ENCODE measurements at regions not wholly inside any gene's neighbourhood (a gene's known extent, or its start where the extent isn't known, plus 50 kb on each side); places are given as distances from the start of the nearest gene placed in this dataset.
A peak's percentile ranks its signal among the peaks of the same experiment; 100 is the strongest.

DNA sequence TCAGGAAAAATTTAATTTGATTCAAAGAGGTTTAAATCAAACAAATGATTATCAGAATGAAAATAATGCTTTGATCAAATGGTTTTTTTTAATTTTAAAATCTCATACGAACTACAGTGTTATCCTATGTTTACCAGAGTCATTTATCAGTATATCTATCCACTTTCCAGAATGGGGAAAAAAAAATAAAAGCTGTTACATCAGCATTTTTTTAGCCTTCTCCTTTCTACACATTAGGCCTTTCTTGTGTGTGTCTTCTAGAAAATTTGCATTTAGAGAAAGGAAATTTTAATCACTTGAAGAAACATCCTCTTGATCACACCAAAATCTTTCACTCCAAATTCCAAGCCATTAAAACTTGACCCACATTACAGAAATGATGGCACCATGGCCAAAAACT is 608.9 kb upstream of the ID2 start:
- Histone ChIP-seq H3K36me3 (no peaks in the 10 kb centered on the region), H3K9ac (no peak overlapping the region), H3K27me3 (no peaks in the 10 kb centered on the region), H3K9me3 (replicated peaks in 1 of 11) (peaks cover 6 to 14% (median 9%) of the 10 kb centered on the region in 11 experiments; a peak in 18 of 22 replicates), H3K4me3 (no peak overlapping the region), H3K4me1 (no peaks in the 10 kb centered on the region), H3K27ac (no peak overlapping the region), H3K4me2 (no peak overlapping the region), H4K20me1 (no peaks in the 10 kb centered on the region)
- TF ChIP-seq Cebpa-rat (IDR thresholded peaks at IDR 0.05) = no peak

DNA sequence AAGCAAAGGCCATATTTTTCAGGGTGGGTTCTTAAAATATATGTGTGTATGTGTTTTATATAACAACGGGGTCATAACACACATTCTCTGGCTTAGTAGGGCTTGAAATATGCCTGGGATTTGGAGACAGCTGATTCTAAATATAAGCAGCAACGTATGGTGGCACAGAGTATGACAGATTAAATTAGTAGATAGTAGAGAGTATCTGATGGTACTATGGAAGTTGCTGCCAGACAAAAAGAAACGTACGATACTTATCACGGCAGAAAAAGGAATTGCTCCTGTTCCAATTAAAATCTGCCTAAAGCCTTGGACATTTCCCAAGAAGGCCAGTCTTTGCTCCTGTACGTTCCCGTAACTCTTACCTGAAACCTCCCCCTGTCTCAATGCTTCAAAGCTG is 607.9 kb upstream of the ID2 start:
- no peak for TF ChIP-seq Cebpa-rat (IDR thresholded peaks at IDR 0.05)
- H3K36me3 ChIP-seq = no peaks in the 10 kb centered on the region
- no peak overlapping the region for H3K27ac ChIP-seq
- no peaks in the 10 kb centered on the region for H3K4me1 ChIP-seq
- no peak overlapping the region for H3K9ac ChIP-seq
- H3K9me3 ChIP-seq (replicated peaks in 1 of 11) = peaks cover 6 to 16% (median 9%) of the 10 kb centered on the region in 11 experiments; a peak in 18 of 22 replicates
- no peaks in the 10 kb centered on the region for H3K27me3 ChIP-seq
- no peaks in the 10 kb centered on the region for H4K20me1 ChIP-seq
- no peak overlapping the region for H3K4me3 ChIP-seq
- H3K4me2 ChIP-seq = no peak overlapping the region

DNA sequence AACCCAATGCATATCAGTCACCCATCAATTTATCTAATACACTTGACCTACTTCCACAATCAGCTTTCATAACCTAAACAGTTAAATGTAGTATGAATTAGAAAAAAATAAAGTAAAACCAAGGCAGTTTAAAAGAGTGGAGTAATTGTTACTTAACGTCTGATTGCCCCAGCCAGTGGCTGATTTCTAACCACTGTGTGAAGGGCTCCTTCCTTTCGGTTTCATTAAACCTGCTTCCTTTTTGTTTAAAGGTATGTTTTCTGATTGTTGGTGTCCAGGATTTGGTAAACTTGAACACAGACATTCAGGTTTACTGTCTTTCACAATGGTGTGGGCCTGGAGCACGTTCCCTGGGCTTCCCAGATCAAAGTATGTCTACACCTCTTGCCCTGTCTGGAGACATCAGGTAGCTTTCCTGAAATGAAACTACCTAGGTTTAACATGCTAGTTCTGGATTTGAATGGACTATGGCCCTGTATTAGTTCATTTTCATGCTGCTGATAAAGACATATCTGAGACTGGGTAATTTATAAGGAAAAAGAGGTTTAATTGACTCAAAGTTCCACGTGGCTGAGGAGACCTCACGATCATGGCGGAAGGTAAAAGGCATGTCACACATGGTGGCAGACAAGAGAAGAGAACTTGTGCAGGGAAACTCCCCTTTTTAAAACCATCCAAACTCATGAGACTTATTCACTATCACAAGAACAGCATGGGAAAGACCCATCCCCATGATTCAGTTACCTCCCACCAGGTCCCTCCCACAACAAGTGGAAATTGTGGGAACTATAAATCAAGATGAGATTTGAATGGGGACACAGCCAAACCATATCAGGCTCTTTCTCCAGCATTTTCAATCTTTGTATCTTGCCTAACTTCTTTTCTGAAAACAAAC is 605.2 kb upstream of the ID2 start:
- Histone ChIP-seq H3K9me3 (replicated peaks in 1 of 11) (peaks cover 6 to 16% (median 9%) of the 10 kb centered on the region in 11 experiments; a peak in 18 of 22 replicates), H3K4me2 (no peak overlapping the region), H3K27ac (no peak overlapping the region), H3K27me3 (no peaks in the 10 kb centered on the region), H3K36me3 (no peaks in the 10 kb centered on the region), H3K4me1 (no peaks in the 10 kb centered on the region), H3K9ac (no peak overlapping the region), H3K4me3 (no peak overlapping the region), H4K20me1 (no peaks in the 10 kb centered on the region)
- TF ChIP-seq Cebpa-rat (IDR thresholded peaks at IDR 0.05) = no peak

DNA sequence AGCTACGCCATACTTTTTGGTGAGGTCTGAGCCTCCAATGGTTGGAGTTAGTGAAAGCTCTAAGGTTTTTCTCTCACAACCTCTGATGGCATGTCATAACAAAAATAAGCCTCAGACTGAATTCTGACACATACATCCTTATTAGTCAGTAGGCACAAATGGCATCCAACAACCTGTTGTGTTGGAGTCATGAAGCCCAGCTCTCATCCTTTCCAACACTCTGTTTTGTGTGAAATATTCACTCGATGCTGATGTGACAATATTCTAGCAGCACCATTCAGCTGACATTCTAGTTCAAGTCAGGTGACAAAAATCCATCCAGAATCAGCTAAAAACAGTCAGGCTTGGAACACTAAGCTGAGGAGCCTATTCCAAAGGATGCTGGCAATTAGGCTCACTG is 603.2 kb upstream of the ID2 start:
- no peaks in the 10 kb centered on the region for H3K4me1 ChIP-seq
- peaks cover 6 to 16% (median 9%) of the 10 kb centered on the region in 11 experiments; a peak in 18 of 22 replicates for H3K9me3 ChIP-seq (replicated peaks in 1 of 11)
- no peak for TF ChIP-seq Cebpa-rat (IDR thresholded peaks at IDR 0.05)
- H3K9ac ChIP-seq = no peak overlapping the region
- H3K4me3 ChIP-seq = no peak overlapping the region
- H3K27me3 ChIP-seq = no peaks in the 10 kb centered on the region
- H3K4me2 ChIP-seq = no peak overlapping the region
- no peak overlapping the region for H3K27ac ChIP-seq
- H4K20me1 ChIP-seq = no peaks in the 10 kb centered on the region
- H3K36me3 ChIP-seq = no peaks in the 10 kb centered on the region

DNA sequence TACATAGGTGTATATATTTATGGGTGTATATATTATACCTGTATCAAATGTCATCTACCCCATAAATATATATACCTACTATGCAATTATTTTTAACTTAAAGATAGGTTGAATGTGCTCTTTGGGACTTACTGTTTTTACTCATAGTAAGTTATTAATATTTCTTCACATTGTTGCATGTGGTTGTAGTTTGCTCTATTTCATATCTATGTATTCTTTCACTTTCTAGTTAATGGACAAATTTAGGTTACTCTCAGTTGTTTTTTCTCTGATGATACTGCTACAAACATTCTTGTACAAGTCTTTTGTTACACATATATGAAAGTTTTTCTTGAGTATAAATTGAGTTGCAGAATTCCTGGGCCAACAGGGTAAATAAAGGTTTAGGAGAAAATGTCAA is 601.8 kb upstream of the ID2 start:
- Histone ChIP-seq H3K36me3 (no peaks in the 10 kb centered on the region), H3K4me2 (no peak overlapping the region), H3K9ac (no peak overlapping the region), H4K20me1 (no peaks in the 10 kb centered on the region), H3K4me3 (no peak overlapping the region), H3K27me3 (no peaks in the 10 kb centered on the region), H3K4me1 (no peaks in the 10 kb centered on the region), H3K27ac (no peak overlapping the region), H3K9me3 (replicated peaks in 1 of 11) (peaks cover 6 to 16% (median 9%) of the 10 kb centered on the region in 11 experiments; a peak in 18 of 22 replicates)
- no peak for TF ChIP-seq Cebpa-rat (IDR thresholded peaks at IDR 0.05)

DNA sequence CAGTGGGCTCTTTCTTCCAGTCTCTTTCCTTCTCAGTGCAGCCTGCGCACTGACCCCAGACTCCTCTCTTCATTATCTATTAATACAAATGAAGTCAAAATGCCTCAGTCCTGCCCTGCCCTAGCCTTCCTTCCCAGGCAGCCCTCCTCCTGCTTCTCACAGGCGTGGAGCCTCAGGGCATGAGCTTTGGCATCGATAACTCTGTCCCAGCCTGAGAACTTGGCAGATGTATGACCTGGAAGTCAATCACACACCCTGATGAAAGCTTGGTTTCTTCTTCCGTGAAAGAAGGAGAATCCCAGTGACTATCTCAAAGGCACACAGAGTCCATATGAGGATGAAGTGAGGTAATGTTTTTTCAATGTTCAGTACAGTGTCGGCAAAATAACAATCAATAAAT is 600.7 kb upstream of the ID2 start:
- no peaks in the 10 kb centered on the region for H3K36me3 ChIP-seq
- no peaks in the 10 kb centered on the region for H3K4me1 ChIP-seq
- H4K20me1 ChIP-seq = no peaks in the 10 kb centered on the region
- no peak overlapping the region for H3K9ac ChIP-seq
- no peak for TF ChIP-seq Cebpa-rat (IDR thresholded peaks at IDR 0.05)
- no peak overlapping the region for H3K4me2 ChIP-seq
- no peaks in the 10 kb centered on the region for H3K27me3 ChIP-seq
- no peak overlapping the region for H3K4me3 ChIP-seq
- H3K27ac ChIP-seq = no peak overlapping the region
- H3K9me3 ChIP-seq (replicated peaks in 1 of 11) = peaks cover 6 to 16% (median 9%) of the 10 kb centered on the region in 11 experiments; a peak in 18 of 22 replicates

DNA sequence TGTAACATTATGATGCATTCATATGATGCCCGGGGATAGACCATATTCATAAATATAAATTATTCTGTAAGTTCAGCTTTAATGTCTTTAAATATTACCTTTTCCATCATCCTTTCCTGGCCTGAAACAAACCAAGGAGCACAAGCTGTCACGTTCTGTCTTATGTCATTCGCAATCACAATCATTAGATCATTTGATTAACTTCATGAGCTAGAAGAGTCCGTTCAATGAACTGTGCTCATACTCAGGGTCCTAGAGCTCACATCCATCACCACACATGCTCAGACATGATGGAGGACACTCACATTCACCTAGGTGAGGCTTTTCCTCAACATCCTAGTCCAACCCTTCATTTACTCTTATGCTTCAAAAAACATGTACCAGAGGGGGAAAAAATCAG is 599.0 kb upstream of the ID2 start:
- Histone ChIP-seq H3K27ac (no peak overlapping the region), H3K9ac (no peak overlapping the region), H3K4me1 (peaks cover 0 to 14% (median 0%) of the 10 kb centered on the region in 10 experiments; a peak in 7 of 20 replicates), H3K9me3 (replicated peaks in 1 of 11) (peaks cover 0 to 4% (median 0%) of the 10 kb centered on the region in 11 experiments; a peak in 2 of 22 replicates), H4K20me1 (no peaks in the 10 kb centered on the region), H3K4me3 (no peak overlapping the region), H3K4me2 (no peak overlapping the region), H3K36me3 (no peaks in the 10 kb centered on the region), H3K27me3 (no peaks in the 10 kb centered on the region)
- no peak for TF ChIP-seq Cebpa-rat (IDR thresholded peaks at IDR 0.05)

DNA sequence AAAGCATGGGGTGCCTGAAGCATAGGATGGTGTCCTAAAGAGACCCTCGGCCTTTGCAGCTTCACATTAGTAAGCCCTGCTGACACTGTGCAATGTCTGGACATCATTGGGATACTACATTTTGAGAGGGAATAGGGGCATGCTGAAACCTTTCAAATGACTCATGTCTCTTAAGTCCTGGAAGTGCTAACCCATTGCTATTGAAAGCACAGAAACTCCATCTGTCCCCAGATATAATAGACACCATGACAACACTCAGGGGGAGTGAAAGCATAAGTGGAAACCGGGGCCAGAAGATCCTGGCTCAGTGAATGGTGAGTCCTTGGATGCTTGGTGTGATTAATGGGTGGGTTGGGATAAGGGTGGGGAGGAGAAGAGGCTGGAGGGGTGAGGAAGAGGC is 595.5 kb upstream of the ID2 start:
- Histone ChIP-seq H3K4me2 (peak overlapping the region in 2 of 11 experiments; percentile 45 to 55; a peak in 4 of 22 replicates), H4K20me1 (no peaks in the 10 kb centered on the region), H3K4me1 (peaks cover 0 to 25% (median 6%) of the 10 kb centered on the region in 10 experiments; a peak in 13 of 20 replicates), H3K9me3 (replicated peaks in 1 of 11) (peaks cover 0 to 7% (median 0%) of the 10 kb centered on the region in 11 experiments; a peak in 2 of 22 replicates), H3K9ac (no peak overlapping the region), H3K36me3 (no peaks in the 10 kb centered on the region), H3K27me3 (no peaks in the 10 kb centered on the region), H3K27ac (no peak overlapping the region; a peak in 1 of 22 replicates), H3K4me3 (no peak overlapping the region)
- no peak for TF ChIP-seq Cebpa-rat (IDR thresholded peaks at IDR 0.05)

DNA sequence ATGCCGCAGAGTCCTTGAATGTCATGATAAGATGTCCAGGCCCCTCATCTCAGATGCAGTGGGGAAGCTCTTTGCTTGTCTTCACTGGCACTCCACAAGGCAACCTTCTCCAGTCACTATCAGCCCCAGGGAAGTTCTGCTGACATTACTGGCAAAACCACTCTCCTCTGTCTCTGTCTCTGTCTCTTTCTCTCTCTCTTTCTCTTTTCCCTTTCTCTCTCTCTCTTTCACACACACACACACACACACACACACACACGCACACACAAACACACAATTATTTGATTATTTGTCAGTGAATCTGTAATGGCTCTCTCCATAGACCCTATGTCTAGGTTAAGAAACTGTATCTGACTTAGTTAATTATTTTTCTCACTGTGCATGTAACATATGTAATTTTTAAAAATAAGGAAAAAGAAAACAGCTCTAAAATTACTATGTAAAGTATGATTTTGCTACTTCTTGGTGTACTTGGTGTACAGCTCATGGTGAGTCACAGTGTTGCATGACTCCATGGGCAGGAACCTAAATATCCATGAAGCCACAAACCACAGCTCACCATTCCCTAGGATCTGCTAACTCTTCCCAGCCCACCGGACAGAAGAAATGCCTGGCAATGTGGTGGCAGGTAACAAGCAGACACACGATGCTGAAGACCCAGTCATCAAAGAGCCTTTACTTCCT is 594.9 kb upstream of the ID2 start:
- Histone ChIP-seq H3K9ac (no peak overlapping the region), H3K4me2 (peak overlapping the region in 4 of 11 experiments; percentile 24 to 63 (median 50); a peak in 7 of 22 replicates), H3K36me3 (no peaks in the 10 kb centered on the region), H3K4me3 (no peak overlapping the region), H3K27ac (peak overlapping the region in 2 of 11 experiments; percentile 1 to 33; a peak in 1 of 22 replicates), H3K27me3 (no peaks in the 10 kb centered on the region), H4K20me1 (no peaks in the 10 kb centered on the region), H3K4me1 (peaks cover 0 to 28% (median 6%) of the 10 kb centered on the region in 10 experiments; a peak in 13 of 20 replicates), H3K9me3 (replicated peaks in 1 of 11) (peaks cover 0 to 8% (median 0%) of the 10 kb centered on the region in 11 experiments; a peak in 2 of 22 replicates)
- no peak for TF ChIP-seq Cebpa-rat (IDR thresholded peaks at IDR 0.05)

Measured in BLaER1 treated with 17β-estradiol and CSF1 and Interleukin-3, amounts not matched to agents 10 nM and 100 nM (cell line).